GM19035 (cell line): ENCODE measurements at regions not wholly inside any gene's neighbourhood (a gene's known extent, or its start where the extent isn't known, plus 50 kb on each side); places are given as distances from the start of the nearest gene placed in this dataset.
"Not testable (repeated sequence)": the region's sequence is repeated elsewhere in the genome, so short reads cannot be mapped to it uniquely, and the experiment has no call there.

Experiments used
- ATAC-seq: cut with Tn5 transposase; IDR thresholded peaks from one replicate; pipeline ENCODE4 v1.9.1; 2021; ENCODE audit not compliant: unreplicated experiment

GRCh38 chr12:97713270-97713669 is 250.7 kb downstream of the RMST start:
- ATAC-seq, result no peak

- no peak for ATAC-seq
Observed at GRCh38 chr12:97714107-97714563, 251.5 kb downstream of the RMST start.

DNA sequence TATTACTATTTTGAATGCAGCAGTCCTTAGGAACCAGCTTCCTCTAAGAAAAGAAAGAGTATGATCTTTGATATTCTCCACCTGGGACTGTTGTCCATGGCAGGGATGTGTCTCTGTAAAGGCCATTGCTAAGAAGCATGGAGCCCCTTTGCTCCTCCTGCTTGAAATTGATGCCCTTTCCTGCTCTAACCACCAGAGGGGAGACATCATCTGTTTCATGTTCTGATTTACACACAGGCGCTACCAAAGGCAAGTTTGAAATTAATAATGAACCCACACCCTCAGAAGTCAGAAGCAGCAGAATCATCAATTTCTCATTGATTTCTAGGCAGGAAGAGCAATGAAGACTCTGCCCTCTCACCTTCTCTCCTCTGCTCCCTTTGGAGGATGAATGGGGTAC is 253.8 kb downstream of the RMST start:
- no peak for ATAC-seq

DNA sequence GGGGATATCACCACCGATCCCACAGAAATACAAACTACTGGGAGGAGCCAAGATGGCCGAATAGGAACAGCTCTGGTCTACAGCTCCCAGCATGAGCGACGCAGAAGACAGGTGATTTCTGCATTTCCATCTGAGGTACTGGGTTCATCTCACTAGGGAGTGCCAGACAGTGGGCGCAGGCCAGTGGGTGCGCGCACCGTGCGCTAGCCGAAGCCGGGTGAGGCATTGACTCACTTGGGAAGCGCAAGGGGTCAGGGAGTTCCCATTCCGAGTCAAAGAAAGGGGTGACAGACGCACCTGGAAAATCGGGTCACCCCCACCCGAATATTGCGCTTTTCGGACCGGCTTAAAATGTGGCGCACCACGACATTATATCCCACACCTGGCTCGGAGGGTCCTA is 261.2 kb downstream of the RMST start:
- not testable (repeated sequence) for ATAC-seq

DNA sequence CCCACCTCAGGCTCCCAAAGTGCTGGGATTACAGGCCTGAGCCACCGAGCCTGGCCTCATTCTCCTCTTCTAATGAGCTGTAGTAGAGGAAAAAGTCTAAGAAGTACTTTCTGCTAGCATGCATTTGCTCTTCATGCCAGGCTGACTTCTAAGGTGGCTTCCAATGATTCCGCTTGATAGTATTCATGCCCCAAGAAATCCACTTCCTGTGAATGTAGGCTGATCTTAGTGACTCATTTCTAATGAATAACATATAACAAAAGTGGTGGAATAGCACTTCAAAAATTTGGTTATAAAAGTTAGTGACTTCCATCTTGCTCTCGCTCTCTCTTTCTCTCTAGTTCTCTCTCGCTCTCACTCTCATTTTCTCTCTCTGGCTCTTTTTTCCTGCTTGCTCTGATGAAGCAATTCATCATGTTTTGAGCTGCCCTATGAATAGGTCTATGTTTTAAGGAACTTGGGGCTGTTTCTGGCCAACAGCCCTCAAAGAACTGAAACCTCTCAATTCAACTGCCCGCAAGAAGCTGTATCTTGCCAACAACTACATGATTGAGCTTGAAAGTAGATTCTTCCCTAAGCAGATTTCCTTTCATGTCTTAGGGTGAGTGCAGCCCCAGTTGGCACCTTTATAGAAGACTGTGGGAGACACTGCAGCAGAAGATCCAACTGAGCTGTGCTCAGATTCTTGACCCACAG is 282.9 kb downstream of the RMST start:
- no peak for ATAC-seq

- no peak for ATAC-seq
Observed at GRCh38 chr12:97748298-97748697, 285.7 kb downstream of the RMST start.

- no peak for ATAC-seq
Observed at GRCh38 chr12:97751704-97752103, 289.1 kb downstream of the RMST start.

DNA sequence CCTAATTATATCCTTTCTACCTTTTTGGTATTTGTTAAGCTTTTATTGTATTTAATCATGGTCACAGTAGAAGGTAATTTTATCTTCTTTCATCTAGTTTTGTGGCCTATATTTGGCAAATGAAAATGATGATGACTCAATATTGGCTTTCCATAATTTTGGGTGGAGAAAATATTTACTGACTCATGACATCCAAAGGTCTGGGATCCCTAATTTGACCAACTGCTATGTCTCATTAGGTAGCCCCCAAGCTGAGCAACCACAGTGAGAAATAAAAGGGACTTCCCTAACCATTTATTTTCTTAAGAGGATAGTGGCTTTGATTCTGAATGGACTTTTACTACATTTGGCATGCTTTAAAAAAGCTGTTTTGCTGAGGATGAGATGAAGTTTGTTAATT is 289.5 kb downstream of the RMST start:
- ATAC-seq, result no peak

DNA sequence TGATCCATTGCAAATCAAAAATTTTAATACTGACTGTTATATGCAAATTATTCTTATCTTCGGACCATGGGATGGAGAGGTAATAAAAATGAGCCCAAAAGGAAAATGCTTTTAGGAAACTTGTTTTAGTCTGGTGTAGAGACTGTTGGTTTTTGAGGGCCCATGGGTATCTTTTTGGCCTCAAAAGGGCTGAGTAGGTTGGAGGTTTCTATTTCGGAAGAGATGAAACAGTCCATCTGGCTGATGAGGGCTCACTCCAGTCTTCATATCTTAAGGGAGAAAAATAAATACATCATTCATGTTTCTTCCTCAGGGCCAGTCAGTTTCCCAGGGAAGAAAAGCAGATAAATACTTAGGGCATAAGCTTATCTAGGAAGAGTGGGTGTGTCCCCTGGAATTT is 290.7 kb downstream of the RMST start:
- no peak for ATAC-seq

- peak; percentile 77 for ATAC-seq
Observed at GRCh38 chr12:97754306-97754705, 291.7 kb downstream of the RMST start.

DNA sequence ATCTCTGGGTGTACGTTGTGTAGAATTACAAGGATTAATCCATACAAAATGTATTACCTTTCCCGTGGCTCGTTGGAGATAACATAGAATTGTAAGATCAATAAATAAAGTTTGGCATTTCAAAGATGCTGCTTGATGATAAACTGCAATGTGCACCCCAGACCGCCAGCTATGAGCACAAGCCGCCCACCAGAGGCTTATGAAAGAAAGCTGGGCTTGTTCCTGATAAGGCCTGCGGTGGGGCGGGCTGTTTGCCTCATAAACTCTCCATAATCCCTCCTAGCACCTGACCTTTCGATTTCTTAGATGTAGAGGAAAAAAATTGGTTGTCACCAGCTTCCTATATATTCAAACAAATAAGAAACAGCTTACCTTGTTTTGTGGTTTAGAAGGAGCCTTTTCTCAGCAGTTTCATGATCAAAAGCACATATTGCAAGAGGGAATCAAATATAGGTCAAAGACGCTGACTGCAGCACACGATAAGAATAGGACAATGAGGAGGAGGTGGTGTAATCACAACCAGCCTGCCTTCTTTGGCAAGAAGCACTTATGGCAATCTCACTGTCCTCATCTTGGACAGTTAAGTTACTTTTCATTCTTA is 293.6 kb downstream of the RMST start:
- no peak for ATAC-seq

DNA sequence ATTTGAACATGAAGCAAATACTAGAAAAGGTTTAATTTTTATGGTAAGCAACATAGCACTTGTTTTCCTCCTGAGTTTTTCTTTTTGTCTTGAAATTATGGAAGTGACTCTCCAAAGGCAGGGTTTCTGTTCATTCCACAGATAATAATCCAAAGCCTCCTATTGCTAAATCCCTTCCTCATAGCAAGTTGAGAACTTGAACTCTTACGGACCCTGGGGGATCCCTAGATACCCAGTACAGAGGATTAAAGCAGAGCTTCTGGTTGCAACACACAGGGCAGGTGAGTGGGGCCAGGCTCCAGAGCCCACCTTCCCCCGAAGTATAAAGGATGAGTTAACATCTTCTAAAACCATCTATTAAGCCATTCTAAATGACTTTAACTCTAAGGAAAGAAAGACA is 294.1 kb downstream of the RMST start:
- no peak for ATAC-seq

GRCh38 chr12:97757481-97758193 is 295.0 kb downstream of the RMST start:
- no peak for ATAC-seq

DNA sequence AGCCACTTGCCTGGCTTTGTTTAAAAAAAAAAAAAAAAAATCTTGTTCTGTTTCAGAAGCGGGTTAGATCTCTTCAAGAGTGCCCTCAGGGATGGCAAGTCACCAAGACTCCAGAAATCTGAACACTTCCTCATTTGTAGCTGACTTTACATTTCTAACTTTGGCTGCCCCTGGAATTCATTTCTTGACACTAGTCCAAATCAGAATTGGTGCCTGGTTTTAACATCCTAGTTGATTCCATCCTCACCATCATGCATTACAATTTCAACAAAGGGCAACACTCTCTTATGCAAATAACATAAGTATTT is 295.5 kb downstream of the RMST start:
- no peak for ATAC-seq

- no peak for ATAC-seq
Observed at GRCh38 chr12:97758586-97758985, 296.0 kb downstream of the RMST start.

DNA sequence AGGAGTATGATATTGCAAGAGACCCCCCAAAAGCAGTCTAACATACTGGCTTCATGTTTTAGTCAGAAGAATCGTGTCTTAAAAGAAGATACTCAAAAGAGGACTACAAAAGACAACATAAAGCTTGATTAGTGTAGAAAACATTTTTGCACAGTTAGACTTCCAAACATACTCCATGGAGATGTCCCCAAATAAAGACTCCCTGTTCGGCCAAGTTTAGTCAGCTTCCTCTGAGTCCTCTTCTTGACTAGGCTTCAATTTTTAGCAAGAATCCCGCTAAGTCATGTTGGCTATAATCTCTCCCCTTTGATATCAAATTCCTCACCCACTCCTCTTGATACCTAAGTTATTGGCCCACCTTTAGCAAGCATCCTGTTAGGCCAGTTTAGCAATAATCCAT is 298.0 kb downstream of the RMST start:
- no peak for ATAC-seq

GRCh38 chr12:97763113-97763512 is 300.5 kb downstream of the RMST start:
- no peak for ATAC-seq

DNA sequence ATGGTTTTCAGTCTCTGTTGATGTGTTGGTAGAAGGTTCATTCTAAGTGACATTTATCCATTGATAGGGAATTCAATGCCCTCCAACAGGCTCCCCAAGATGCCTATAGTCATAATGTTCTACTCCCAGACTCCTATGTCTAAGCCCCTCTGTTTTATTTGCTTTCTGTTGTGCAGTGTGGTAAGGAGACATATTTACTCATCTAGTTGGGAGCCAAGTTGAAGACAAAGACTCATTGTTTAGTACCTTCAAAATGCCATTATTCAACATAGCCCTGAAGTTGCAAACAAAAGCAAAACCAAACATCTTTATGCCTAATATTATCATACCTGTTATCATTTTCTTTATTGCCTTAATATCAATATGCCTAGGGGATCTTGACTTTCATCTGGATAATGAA is 302.1 kb downstream of the RMST start:
- no peak for ATAC-seq

DNA sequence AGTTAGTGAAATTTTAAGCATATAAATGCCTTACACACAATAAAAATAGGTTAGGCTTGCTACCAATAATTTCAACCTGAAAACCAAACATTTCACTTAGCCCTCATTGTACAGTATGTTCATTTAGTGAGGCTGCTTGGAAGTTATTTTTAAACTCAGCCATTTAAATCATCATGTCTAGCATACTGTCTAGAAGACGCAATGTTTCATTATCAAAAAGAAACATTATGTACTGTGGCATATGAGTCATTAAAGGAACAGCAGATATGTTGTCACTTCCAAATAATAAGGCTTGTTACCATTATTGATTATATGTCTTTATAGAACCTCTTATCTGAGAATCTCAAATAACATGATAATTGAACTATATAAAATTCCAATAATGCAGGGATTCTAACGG is 304.7 kb downstream of the RMST start:
- ATAC-seq, result no peak

GRCh38 chr12:97778111-97778510 is 315.5 kb downstream of the RMST start:
- ATAC-seq, result no peak

DNA sequence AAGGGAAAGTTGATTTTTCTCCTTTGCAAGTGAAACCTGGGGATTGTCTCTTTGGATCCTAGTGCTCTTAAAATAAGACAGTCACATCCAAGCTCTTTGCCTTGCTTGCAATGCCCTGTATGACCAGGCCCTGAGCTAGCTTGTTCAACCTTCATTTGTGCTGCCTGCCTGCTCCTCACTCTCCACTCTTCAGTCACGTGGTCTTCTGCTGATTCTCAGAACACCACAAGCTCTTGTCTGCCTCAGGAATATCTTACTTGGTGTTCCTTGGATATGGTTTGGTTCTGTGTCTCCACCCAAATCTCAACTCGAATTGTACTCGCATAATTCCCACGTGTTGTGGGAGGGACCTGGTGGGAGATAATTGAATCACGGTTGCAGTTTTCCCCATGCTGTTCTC is 318.7 kb downstream of the RMST start:
- no peak for ATAC-seq

- ATAC-seq, result no peak
Observed at GRCh38 chr12:97784904-97785303, 322.3 kb downstream of the RMST start.
